ENCODE measurements at regions not wholly inside any gene's neighbourhood (a gene's known extent, or its start where the extent isn't known, plus 50 kb on each side); places are given as distances from the start of the nearest gene placed in this dataset.
"Not testable (repeated sequence)": the region's sequence is repeated elsewhere in the genome, so short reads cannot be mapped to it uniquely, and the experiment has no call there.

- DNase-seq (ENCODE audit: low read depth in 2 of 3, low spot score in 2 of 3), result no peak
Measured at GRCh38 chr2:207216457-207216856, 50.7 kb upstream of the KLF7 start.

GRCh38 chr2:207217442-207217841, 51.7 kb upstream of the KLF7 start:
- no peak for DNase-seq (ENCODE audit: low read depth in 2 of 3, low spot score in 2 of 3)

- no peak for DNase-seq (ENCODE audit: low read depth in 2 of 3, low spot score in 2 of 3)
Measured at GRCh38 chr2:207219081-207219630, 53.4 kb upstream of the KLF7 start.

GRCh38 chr2:207219676-207220501, 54.1 kb upstream of the KLF7 start:
- no peak for DNase-seq (ENCODE audit: low read depth in 2 of 3, low spot score in 2 of 3)

GRCh38 chr2:207221731-207222130, 56.0 kb upstream of the KLF7 start:
- DNase-seq (ENCODE audit: low read depth in 2 of 3, low spot score in 2 of 3), result no peak

GRCh38 chr2:207223051-207223450, 57.3 kb upstream of the KLF7 start:
- DNase-seq (ENCODE audit: low read depth in 2 of 3, low spot score in 2 of 3), result no peak

GRCh38 chr2:207224381-207224780, 58.6 kb upstream of the KLF7 start:
- DNase-seq (ENCODE audit: low read depth in 2 of 3, low spot score in 2 of 3), result no peak

- DNase-seq (ENCODE audit: low read depth in 2 of 3, low spot score in 2 of 3), result no peak
Measured at GRCh38 chr2:207224791-207225482, 59.2 kb upstream of the KLF7 start.

GRCh38 chr2:207225773-207226172, 60.0 kb upstream of the KLF7 start:
- DNase-seq (ENCODE audit: low read depth in 2 of 3, low spot score in 2 of 3), result no peak

GRCh38 chr2:207226243-207226642, 60.5 kb upstream of the KLF7 start:
- DNase-seq (ENCODE audit: low read depth in 2 of 3, low spot score in 2 of 3), result no peak

- no peak for DNase-seq (ENCODE audit: low read depth in 2 of 3, low spot score in 2 of 3)
Measured at GRCh38 chr2:207226671-207227061, 60.9 kb upstream of the KLF7 start.

- no peak for DNase-seq (ENCODE audit: low read depth in 2 of 3, low spot score in 2 of 3)
Measured at GRCh38 chr2:207227062-207227748, 61.5 kb upstream of the KLF7 start.

GRCh38 chr2:207227749-207228145, 62.0 kb upstream of the KLF7 start:
- DNase-seq (ENCODE audit: low read depth in 2 of 3, low spot score in 2 of 3), result no peak

GRCh38 chr2:207228402-207228801, 62.7 kb upstream of the KLF7 start:
- no peak for DNase-seq (ENCODE audit: low read depth in 2 of 3, low spot score in 2 of 3)

GRCh38 chr2:207229161-207229560, 63.4 kb upstream of the KLF7 start:
- DNase-seq (ENCODE audit: low read depth in 2 of 3, low spot score in 2 of 3), result no peak

- DNase-seq (ENCODE audit: low read depth in 2 of 3, low spot score in 2 of 3), result no peak
Measured at GRCh38 chr2:207230261-207231105, 64.7 kb upstream of the KLF7 start.

- DNase-seq (ENCODE audit: low read depth in 2 of 3, low spot score in 2 of 3), result no peak
Measured at GRCh38 chr2:207231106-207231865, 65.5 kb upstream of the KLF7 start.

- no peak for DNase-seq (ENCODE audit: low read depth in 2 of 3, low spot score in 2 of 3)
Measured at GRCh38 chr2:207231967-207232366, 66.2 kb upstream of the KLF7 start.

GRCh38 chr2:207233141-207233540, 67.4 kb upstream of the KLF7 start:
- DNase-seq (ENCODE audit: low read depth in 2 of 3, low spot score in 2 of 3), result not testable (repeated sequence)

GRCh38 chr2:207233731-207234130, 68.0 kb upstream of the KLF7 start:
- DNase-seq (ENCODE audit: low read depth in 2 of 3, low spot score in 2 of 3), result no peak

Measured in activated CD8-positive, alpha-beta memory T cell treated with anti-CD3 and anti-CD28 coated beads for 48 hours (primary cell).